ENCODE measurements at regions not wholly inside any gene's neighbourhood (a gene's known extent, or its start where the extent isn't known, plus 50 kb on each side); places are given as distances from the start of the nearest gene placed in this dataset.

GRCh38 chr4:144575181-144575580, 70.8 kb upstream of the HHIP start:
- TF ChIP-seq CTCF (conservative IDR thresholded peaks at IDR 0.05; ENCODE audit: low read depth, low read length) (no peak), POLR2A (IDR thresholded peaks at IDR 0.05; ENCODE audit: low read depth, low read length) (no peak), MAFK (IDR thresholded peaks at IDR 0.05; ENCODE audit: low read depth, low read length) (no peak), CEBPB (IDR thresholded peaks at IDR 0.05; ENCODE audit: low read depth, low read length) (no peak), MAZ (IDR thresholded peaks at IDR 0.05; ENCODE audit: borderline replicate concordance, low read depth, low read length) (no peak), SMC3 (IDR thresholded peaks at IDR 0.05; ENCODE audit: low read depth, low read length) (no peak), RAD21 (IDR thresholded peaks at IDR 0.05; ENCODE audit: low read length) (no peak), RFX5 (IDR thresholded peaks at IDR 0.05; ENCODE audit: low read depth, low read length) (no peak), FOS (IDR thresholded peaks at IDR 0.05; ENCODE audit: low read depth, low read length) (no peak), RCOR1 (IDR thresholded peaks at IDR 0.05; ENCODE audit: insufficient replicate concordance, low read length) (no peak), BHLHE40 (IDR thresholded peaks at IDR 0.05; ENCODE audit: low read depth, low read length) (no peak), CHD1 (IDR thresholded peaks at IDR 0.05; ENCODE audit: low read depth, low read length) (no peak), ELK1 (IDR thresholded peaks at IDR 0.05; ENCODE audit: borderline replicate concordance, low read depth, low read length) (no peak)
